SHP77 treated with DMSO at 0.1 percent for 48 hours (cell line): ENCODE measurements at regions not wholly inside any gene's neighbourhood (a gene's known extent, or its start where the extent isn't known, plus 50 kb on each side); places are given as distances from the start of the nearest gene placed in this dataset.

Source experiments
- DNase-seq: peaks from one replicate; lab custom pipeline; 2025; lab: John Stamatoyannopoulos, UW

GRCh38 chr2:46813020-46813415 lies 102.6 kb downstream of the MCFD2 start:
- no peak for DNase-seq
